Limb (tissue), 2 donors: ENCODE measurements at regions not wholly inside any gene's neighbourhood (a gene's known extent, or its start where the extent isn't known, plus 50 kb on each side); places are given as distances from the start of the nearest gene placed in this dataset.
"Not testable (repeated sequence)": the region's sequence is repeated elsewhere in the genome, so short reads cannot be mapped to it uniquely, and the experiment has no call there.

Experiments
- DNase-seq, 2 donors: peaks; one replicate each; pipeline ENCODE4 v3.0.0-alpha.2; 2016; ENCODE audit errors: extremely low spot score in 2 of 2

GRCh38 chr6:71197780-71198179 is 90.8 kb upstream of the OGFRL1 start:
- DNase-seq = no peak

- no peak for DNase-seq
Measured at GRCh38 chr6:71198908-71199307, 89.7 kb upstream of the OGFRL1 start.

DNA sequence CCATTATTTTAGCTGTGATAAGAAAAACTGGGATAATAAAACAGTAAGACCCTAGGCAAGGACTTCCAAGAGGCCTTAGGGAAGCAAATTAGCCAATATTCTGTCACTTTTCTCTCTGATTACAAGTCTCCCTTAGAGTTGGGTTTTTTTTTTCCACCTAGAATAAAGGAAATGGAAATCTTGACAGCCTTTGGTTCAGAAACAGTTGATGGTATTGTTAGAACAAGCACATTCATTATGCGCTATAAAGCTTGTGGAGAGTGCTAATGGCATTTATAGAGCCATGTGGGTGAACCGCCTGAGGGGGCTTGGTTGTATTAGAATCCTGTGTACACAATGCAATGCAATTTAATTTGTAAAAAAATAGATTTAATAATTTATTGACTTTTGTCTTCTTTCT is 88.9 kb upstream of the OGFRL1 start:
- DNase-seq = no peak

DNA sequence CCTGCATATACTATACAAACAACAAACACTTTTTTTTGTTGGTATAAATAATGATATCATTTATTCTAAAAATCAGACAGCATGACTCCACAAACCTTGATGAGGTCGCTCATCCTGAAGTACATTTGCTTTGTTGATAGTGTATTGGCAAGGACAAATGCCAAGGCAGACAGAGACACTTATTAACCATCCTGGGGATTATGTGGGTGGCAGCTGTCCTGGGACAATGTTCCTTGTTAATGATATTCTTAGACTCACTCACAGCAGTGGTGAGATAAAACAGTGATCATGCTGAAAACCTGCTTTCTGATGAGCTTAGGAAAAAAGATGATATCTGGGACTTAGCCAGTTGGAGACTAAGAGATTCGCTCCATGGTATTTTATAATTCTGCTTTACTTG is 85.4 kb upstream of the OGFRL1 start:
- no peak for DNase-seq

GRCh38 chr6:71204741-71205140 is 83.9 kb upstream of the OGFRL1 start:
- DNase-seq = no peak

GRCh38 chr6:71205336-71205956 is 83.2 kb upstream of the OGFRL1 start:
- DNase-seq = no peak

DNA sequence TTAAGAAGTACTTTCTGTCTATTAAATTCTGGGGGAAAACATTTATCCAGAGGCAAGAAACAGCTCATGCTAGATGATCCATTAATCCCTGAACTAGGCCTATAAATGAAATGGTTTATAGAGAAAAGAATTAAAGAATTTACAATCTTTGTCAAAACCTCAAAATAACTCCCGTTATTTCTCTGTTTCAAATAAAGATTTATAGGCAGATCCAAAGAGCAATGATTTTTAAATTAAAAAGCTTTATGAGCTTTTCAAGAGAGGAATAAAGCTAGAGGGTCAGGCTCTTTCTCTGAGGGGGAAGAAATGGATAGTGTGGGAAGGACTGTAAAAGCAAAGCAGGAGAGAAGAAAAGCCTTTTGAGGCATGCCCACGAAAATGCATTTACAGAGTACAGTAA is 82.5 kb upstream of the OGFRL1 start:
- no peak for DNase-seq

DNA sequence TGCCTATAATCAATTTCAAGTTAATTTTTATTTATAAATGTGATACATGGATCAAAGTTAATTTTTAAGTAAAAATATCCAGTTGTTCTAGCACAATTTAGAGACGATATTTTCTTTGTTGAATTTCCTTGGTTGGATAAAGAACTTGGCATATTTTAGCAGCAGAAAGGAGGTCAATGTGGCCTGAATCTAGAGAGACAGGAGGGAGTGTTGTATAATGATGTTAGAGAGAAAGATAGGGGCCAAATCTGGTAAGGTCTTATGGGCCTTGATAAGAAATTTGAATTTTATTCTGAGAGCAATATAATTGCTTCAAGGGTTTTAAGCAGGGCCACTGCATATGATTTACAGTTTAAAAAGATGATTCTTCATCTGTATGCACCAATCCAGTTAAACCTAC is 79.4 kb upstream of the OGFRL1 start:
- DNase-seq = no peak

GRCh38 chr6:71209626-71210025 is 79.0 kb upstream of the OGFRL1 start:
- DNase-seq = no peak

DNA sequence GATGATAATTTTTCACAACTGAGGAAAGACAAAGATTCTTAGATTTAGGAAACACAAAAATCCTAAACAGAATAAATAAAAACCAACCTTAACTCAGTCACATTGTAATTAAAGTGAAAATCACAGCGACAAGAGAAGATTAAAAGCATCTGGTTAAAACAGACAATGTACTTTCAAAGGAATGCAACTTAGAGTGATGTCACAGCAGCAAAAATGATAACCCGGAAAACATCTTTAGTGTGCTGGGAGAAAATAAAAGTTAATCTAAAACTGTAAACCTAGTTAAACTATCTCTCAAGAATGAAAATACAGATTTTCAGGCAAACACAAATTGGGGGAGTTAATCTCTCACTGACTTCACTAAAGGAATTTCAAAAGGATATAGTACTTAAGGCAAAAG is 76.8 kb upstream of the OGFRL1 start:
- no peak for DNase-seq

- no peak for DNase-seq
Measured at GRCh38 chr6:71220466-71220865, 68.1 kb upstream of the OGFRL1 start.

DNA sequence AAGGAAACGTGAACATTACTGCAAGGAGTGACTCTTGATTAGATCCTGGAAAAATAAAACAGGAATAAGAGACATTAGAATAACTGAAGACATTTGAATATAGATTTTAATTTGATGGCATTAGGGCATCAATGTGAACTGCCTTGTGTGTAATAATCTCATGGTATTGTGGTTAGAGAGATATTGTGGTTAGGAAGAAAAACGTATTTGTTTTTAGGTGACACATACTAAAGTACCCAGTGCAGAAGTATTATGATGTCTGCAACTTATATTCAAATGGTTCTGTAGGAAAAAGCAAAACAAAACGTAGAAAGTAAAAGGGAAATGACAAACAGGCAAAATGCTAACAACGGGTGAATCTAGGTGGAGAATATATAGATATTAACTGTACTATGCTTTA is 65.9 kb upstream of the OGFRL1 start:
- DNase-seq = no peak

DNA sequence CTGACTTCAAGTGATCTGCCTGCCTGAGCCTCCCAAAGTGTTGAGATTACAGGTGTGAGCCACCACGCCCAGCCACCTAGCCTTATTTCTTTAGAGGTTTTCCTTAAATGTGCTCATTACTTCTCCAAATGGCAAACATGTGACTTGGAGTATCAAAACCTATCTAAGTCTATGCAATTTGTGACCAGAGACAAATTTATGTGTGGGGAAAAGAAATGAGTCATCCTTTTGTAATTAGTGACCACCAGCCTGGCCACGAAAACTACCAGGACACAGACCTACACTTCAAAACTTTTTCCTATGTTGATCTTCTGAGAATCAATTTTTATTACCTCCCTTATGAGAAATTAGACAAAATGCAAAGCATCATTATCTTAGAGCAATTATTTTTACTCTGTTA is 64.6 kb upstream of the OGFRL1 start:
- DNase-seq = no peak

DNA sequence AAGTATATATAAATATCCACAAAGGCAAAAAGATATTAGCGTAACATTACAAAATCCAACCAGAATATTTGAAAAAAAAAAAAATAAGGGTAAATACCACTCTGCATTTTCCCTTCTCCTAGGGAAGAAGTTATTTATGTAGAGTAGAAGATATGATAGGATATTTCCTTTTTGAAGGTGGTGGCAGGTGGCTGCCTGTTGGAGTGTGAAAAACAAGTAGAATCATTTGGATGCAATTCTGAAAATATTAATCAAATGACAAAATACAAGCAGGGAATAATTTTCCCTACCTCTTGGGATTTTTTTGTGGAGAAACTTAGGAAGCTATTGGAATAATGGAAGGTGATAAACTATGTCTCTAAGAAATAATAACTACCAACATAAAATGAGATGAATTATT is 62.5 kb upstream of the OGFRL1 start:
- no peak for DNase-seq

DNA sequence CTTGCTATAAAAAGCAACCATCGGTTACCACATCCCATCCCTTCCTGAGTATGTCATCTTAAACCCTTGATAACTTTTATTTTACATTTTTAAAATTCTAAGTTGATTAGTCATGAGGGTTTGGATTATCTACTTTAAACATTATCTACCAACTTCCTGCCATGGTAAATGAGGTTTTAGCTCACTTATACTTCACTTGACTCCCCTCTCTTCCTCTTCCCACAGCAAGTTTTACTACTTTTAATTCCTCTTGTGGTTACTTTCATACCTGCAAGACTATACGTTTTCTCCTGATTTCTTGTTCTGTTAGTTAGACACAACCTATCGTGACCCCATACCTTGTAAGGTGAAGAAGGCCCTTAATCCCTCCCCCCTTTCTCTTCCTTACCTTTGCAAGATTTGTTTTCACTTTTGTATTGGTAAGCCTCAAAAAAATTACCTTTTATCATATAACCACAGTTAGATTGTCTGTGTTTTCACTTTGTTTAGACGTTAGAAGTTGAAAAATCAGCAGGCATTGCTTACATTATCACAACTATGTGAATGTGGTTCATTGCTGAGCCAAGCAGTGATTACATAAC is 60.1 kb upstream of the OGFRL1 start:
- DNase-seq = no peak

GRCh38 chr6:71229477-71229876 is 59.1 kb upstream of the OGFRL1 start:
- DNase-seq = no peak

DNA sequence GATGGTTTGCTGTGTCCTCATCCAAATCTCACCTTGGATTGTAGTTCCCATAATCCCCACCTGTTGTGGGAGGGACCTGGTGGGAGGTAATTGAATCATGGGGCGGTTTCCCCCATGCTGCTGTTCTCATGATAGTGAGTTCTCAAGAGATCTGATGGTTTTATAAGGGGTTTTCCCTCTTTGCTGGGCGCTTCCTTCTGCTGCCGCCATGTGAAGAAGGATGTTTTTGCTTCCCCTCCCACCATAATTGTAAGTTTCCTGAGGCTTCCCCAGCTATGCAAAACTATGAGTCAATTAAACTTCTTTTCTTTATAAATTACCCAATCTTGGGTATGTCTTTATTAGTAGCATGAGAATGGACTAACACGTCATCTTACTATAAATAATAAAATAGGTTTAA is 55.7 kb upstream of the OGFRL1 start:
- not testable (repeated sequence) for DNase-seq

DNA sequence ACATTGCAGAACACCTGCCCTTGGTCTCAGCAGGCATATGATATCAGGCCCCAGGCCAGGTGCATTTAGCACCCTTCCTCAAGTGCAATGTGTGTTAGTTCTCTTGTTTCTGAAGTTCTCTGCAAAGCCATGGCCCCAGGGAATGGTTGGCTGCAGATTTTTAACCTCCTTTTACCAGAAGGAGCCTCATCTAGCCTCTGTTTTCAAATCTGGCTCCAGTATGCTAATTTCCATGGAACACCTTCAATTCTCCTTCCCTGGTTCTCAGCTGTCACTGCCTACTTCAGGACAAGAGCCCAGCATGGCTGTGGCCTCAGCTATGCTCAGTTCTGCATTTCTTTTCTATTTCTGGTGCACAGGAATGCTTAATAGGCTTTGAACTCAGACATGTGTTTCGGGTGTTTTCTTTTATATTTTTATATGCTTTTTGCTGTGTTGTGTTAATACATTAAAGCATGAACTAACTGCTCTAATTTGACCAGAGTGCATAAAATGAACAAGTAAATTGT is 51.6 kb upstream of the OGFRL1 start:
- DNase-seq = no peak

- no peak for DNase-seq
Measured at GRCh38 chr6:71238351-71238750, 50.3 kb upstream of the OGFRL1 start.
